HL-60 (cell line): ENCODE measurements at regions not wholly inside any gene's neighbourhood (a gene's known extent, or its start where the extent isn't known, plus 50 kb on each side); places are given as distances from the start of the nearest gene placed in this dataset.

ENCODE experiments used
- DNase-seq, 2 experiments: peaks; one replicate each; pipeline ENCODE4 v3.0.0-alpha.2; 2010 to 2020; ENCODE audit warnings: low read depth in 1 of 2, low spot score in 1 of 2
- H3K27ac ChIP-seq: fragments of 250-450 bp; sonication (Bioruptor Pico); replicated peaks from 2 replicates; pipeline ENCODE4 v1.5.1; 2020; ENCODE audit warnings: mild to moderate bottlenecking, moderate library complexity
- H3K27me3 ChIP-seq: fragments of 250-450 bp; sonication (Bioruptor Pico); 2 replicates; pipeline ENCODE4 v1.5.1; 2021; ENCODE audit warnings: mild to moderate bottlenecking, moderate library complexity; ENCODE audit not compliant: insufficient read depth, poor library complexity, severe bottlenecking
- H3K4me3 ChIP-seq: replicated peaks from 2 replicates; pipeline ENCODE4 v1.5.1; 2011; ENCODE audit warnings: mild to moderate bottlenecking, control low read depth, low read length; ENCODE audit not compliant: insufficient read depth
- CTCF ChIP-seq: IDR thresholded peaks from one replicate; pipeline ENCODE4 v1.5.1; 2011; ENCODE audit warnings: low read length, control low read depth, inconsistent platforms; ENCODE audit not compliant: insufficient read depth
- GABPA ChIP-seq: IDR thresholded peaks from 2 replicates; pipeline ENCODE4 v1.6.1; 2012; ENCODE audit warnings: low read depth
- POLR2AphosphoS5 ChIP-seq: IDR thresholded peaks from 2 replicates; pipeline ENCODE4 v1.6.1; 2012; ENCODE audit warnings: low read depth
- REST ChIP-seq: IDR thresholded peaks from 2 replicates; pipeline ENCODE4 v1.6.1; 2012; ENCODE audit warnings: low read depth; ENCODE audit not compliant: insufficient replicate concordance
- SPI1 ChIP-seq: IDR thresholded peaks from 2 replicates; pipeline ENCODE4 v1.6.1; 2012; ENCODE audit warnings: low read depth, mild to moderate bottlenecking, borderline replicate concordance

- TF ChIP-seq CTCF (no peak), REST (no peak), SPI1 (no peak), GABPA (no peak)
- DNase-seq, result no peak
- Histone ChIP-seq H3K27me3 (no peaks in the 10 kb centered on the region), H3K27ac (no peak overlapping the region), H3K4me3 (no peak overlapping the region)
Measured at GRCh38 chr4:123802933-123803332, 406.3 kb downstream of the SPRY1 start.

- H3K27me3 ChIP-seq, result no peaks in the 10 kb centered on the region
- no peak overlapping the region for H3K4me3 ChIP-seq
- TF ChIP-seq POLR2AphosphoS5 (no peak), GABPA (no peak), REST (no peak), CTCF (no peak), SPI1 (no peak)
- no peak for DNase-seq
- H3K27ac ChIP-seq, result no peak overlapping the region
Measured at GRCh38 chr4:123804196-123804721, 407.7 kb downstream of the SPRY1 start.

GRCh38 chr4:123806056-123806455, 409.5 kb downstream of the SPRY1 start:
- Histone ChIP-seq H3K27me3 (no peaks in the 10 kb centered on the region), H3K27ac (no peak overlapping the region), H3K4me3 (no peak overlapping the region)
- no peak for DNase-seq
- TF ChIP-seq GABPA, result no peak
- TF ChIP-seq REST, result no peak
- no peak for TF ChIP-seq SPI1
- no peak for TF ChIP-seq POLR2AphosphoS5
- no peak for TF ChIP-seq CTCF
